Transverse colon (tissue), 4 donors: ENCODE measurements at regions not wholly inside any gene's neighbourhood (a gene's known extent, or its start where the extent isn't known, plus 50 kb on each side); places are given as distances from the start of the nearest gene placed in this dataset.

ENCODE experiments used
- DNase-seq: peaks from one replicate; pipeline ENCODE4 v3.0.0-alpha.2; 2019
- H3K27ac ChIP-seq, 4 donors: fragments of 200-600 bp; sonication (generic); 2 replicates each; pipeline ENCODE4 v1.5.1; 2016 to 2018; ENCODE audit warnings: inconsistent platforms in 4 of 4
- H3K27me3 ChIP-seq: fragments of 200-600 bp; sonication (generic); 2 replicates; pipeline ENCODE4 v1.5.1; 2017; ENCODE audit warnings: inconsistent platforms
- H3K36me3 ChIP-seq, 4 donors: fragments of 200-600 bp; sonication (generic); 2 replicates each; pipeline ENCODE4 v1.5.1; 2017 to 2019; ENCODE audit warnings: inconsistent platforms in 4 of 4
- H3K4me1 ChIP-seq, 4 donors: fragments of 200-600 bp; sonication (generic); 2 replicates each; pipeline ENCODE4 v1.5.1; 2017 to 2020; ENCODE audit warnings: inconsistent platforms in 4 of 4
- H3K4me3 ChIP-seq, 4 donors: fragments of 200-600 bp; sonication (generic); 1 replicate in 1 of 4; 2 replicates in 3 of 4; pipeline versions ENCODE4 v1.5.1 to v1.6.1; 2017 to 2019; ENCODE audit warnings: inconsistent platforms in 4 of 4
- H3K9me3 ChIP-seq, 2 donors: fragments of 200-600 bp; sonication (generic); 2 replicates each; pipeline ENCODE4 v1.5.1; 2017 to 2019; ENCODE audit warnings: inconsistent platforms in 2 of 2
- EP300 ChIP-seq: sonication (generic); formaldehyde crosslinking; IDR thresholded peaks from one replicate; pipeline ENCODE4 v1.6.1; 2017; ENCODE audit warnings: antibody characterized with exemption, low read depth
- POLR2A ChIP-seq: fragments of 450-650 bp; IDR thresholded peaks from one replicate; pipeline ENCODE4 v1.6.1; 2016; ENCODE audit warnings: antibody characterized with exemption, mild to moderate bottlenecking, moderate library complexity
- POLR2AphosphoS5 ChIP-seq, 3 donors: sonication (generic); formaldehyde crosslinking; IDR thresholded peaks; one replicate each; pipeline ENCODE4 v1.6.1; 2016; ENCODE audit warnings: antibody characterized with exemption in 3 of 3
- WGBS, 2 donors: methylation state at CpG; one replicate each; pipeline ENCODE4 v1.1.5; 2018; ENCODE audit warnings: low coverage in 1 of 2; 5-methylcytosine and 5-hydroxymethylcytosine counted together
- in situ Hi-C, 4 donors: fragments of 200-750 bp; cut with MboI; loops; one replicate each; pipeline versions ENCODE4 v1.15.0 to v1.15.1; 2017; ENCODE audit warnings: low sequenced_read_pairs in 3 of 4, low pct_ligation_motif_present in 1 of 4, low pct_unique_long_range_greater_than_20kb in 1 of 4
- intact Hi-C: fragments of 100-400 bp; cut with DNase I; formaldehyde crosslinking; loops from one replicate; pipeline ENCODE4 v1.15.1; 2023; ENCODE audit warnings: low total_unique reads
- TF ChIP-seq, protein P1 (sequence below), 5 experiments: fragments of 200-600 bp in 3 of 5; fragments of 450-650 bp in 2 of 5; sonication (generic) in 3 of 5; IDR thresholded peaks; 1 replicate in 2 of 5; 2 replicates in 3 of 5; pipeline ENCODE4 v1.5.1; 2016 to 2017; ENCODE audit warnings: antibody characterized with exemption in 5 of 5, inconsistent platforms in 3 of 5, mild to moderate bottlenecking in 2 of 5, moderate library complexity in 1 of 5

DNA sequence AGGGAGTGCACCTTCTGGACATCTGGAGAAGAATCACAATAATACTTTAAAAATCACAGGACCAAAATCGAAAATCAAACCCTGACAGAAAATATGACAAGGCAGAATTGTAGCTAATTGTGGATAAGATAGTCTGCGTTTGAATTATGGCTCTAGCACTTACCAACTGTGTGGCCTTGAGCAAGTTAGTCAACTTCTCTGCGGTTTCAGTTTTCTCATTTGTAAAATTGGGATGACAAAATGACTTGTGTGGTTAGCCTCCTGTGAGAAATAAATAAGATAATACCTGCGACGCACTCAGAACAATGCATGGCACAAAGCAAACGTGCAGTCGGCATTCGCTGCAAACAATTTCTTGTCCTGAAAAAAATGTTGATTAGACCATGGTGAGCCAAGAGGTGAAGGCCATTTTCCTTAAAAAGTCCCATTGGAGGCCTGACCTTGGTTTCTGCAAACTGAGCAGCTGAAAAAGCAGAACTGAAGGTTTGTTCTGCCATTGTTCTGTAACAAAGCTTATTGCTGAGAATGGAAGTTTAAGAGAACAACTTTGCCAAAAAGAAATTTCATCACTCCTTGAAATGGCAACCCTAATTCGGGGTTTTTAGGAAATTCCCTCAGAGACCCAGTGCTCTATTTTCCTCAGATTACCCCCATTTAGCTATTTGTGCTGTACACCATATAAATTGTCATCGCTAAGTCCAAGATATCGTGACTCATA lies 266.3 kb downstream of the ERMARD start:
- WGBS, 2 donors: 74 to 79% methylated on average over 7 to 11 of the region's 11 CpGs
- peaks cover 13% of the 10 kb centered on the region for H3K27me3 ChIP-seq
- no peak overlapping the region for H3K4me3 ChIP-seq
- no peaks in the 10 kb centered on the region for H3K4me1 ChIP-seq
- no peaks in the 10 kb centered on the region for H3K9me3 ChIP-seq
- no peak for DNase-seq
- H3K27ac ChIP-seq: no peak overlapping the region
- intact Hi-C loops (no loop called here), in situ Hi-C loops (no loop called here)
- H3K36me3 ChIP-seq: no peaks in the 10 kb centered on the region
- TF ChIP-seq POLR2AphosphoS5 (IDR thresholded peaks at IDR 0.05): no peak

DNA sequence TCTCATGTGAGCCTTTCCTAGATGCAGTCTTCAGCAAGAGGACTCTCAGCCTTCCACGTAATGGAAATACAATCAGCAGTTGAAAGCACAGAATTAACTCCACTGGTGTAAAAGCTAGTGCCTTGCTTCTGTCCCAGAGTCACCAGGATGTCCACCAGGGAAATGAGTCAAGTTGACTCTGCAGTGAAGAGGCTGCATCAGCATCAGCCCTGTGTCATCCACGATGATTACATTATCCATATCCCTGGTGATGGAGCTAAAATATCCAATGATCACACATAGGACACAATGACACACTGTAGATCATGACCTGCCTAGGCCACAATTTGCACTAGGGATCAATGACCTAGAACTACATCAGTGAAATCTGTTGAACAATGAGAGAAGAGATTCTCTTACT lies 262.4 kb downstream of the ERMARD start:
- no peak for DNase-seq
- in situ Hi-C loops: no loop called here
- TF ChIP-seq POLR2A (no peak), EP300 (no peak), POLR2AphosphoS5 (IDR thresholded peaks at IDR 0.05) (no peak)
- TF ChIP-seq, protein P1, sequence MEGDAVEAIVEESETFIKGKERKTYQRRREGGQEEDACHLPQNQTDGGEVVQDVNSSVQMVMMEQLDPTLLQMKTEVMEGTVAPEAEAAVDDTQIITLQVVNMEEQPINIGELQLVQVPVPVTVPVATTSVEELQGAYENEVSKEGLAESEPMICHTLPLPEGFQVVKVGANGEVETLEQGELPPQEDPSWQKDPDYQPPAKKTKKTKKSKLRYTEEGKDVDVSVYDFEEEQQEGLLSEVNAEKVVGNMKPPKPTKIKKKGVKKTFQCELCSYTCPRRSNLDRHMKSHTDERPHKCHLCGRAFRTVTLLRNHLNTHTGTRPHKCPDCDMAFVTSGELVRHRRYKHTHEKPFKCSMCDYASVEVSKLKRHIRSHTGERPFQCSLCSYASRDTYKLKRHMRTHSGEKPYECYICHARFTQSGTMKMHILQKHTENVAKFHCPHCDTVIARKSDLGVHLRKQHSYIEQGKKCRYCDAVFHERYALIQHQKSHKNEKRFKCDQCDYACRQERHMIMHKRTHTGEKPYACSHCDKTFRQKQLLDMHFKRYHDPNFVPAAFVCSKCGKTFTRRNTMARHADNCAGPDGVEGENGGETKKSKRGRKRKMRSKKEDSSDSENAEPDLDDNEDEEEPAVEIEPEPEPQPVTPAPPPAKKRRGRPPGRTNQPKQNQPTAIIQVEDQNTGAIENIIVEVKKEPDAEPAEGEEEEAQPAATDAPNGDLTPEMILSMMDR (IDR thresholded peaks at IDR 0.05): no peak
- H3K4me1 ChIP-seq: no peaks in the 10 kb centered on the region
- peaks cover 12% of the 10 kb centered on the region for H3K27me3 ChIP-seq
- no peaks in the 10 kb centered on the region for H3K36me3 ChIP-seq
- no peak overlapping the region for H3K4me3 ChIP-seq
- 83 to 85% methylated on average over 1 to 2 of the region's 2 CpGs for WGBS, 2 donors
- intact Hi-C loops: no loop called here
- H3K9me3 ChIP-seq: no peaks in the 10 kb centered on the region
- H3K27ac ChIP-seq: no peak overlapping the region

DNA sequence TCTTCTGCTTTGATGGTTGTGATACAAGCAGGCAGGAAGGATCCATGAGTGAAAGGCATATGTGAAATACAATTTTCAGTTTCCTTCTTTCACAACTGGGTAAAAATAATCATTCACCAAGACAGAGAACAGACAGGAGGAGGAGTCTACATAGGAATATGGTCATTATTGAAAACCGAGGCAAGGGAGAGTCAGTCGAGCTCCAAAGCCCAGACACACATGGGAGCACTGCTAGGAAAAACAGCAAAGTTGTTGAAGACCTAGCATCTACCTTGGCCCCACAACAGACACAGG lies 260.6 kb downstream of the ERMARD start:
- intact Hi-C loops (no loop called here), in situ Hi-C loops (no loop called here)
- peaks cover 12% of the 10 kb centered on the region for H3K27me3 ChIP-seq
- no peaks in the 10 kb centered on the region for H3K4me1 ChIP-seq
- TF ChIP-seq POLR2AphosphoS5 (IDR thresholded peaks at IDR 0.05) (no peak), EP300 (no peak), POLR2A (no peak)
- TF ChIP-seq, protein P1 (IDR thresholded peaks at IDR 0.05): no peak
- no peak overlapping the region for H3K27ac ChIP-seq
- WGBS, 2 donors: 65% methylated on average over 2 of the region's 2 CpGs; no CpG with 5 or more reads in 1 of the 2 donors
- DNase-seq: no peak
- H3K36me3 ChIP-seq: no peaks in the 10 kb centered on the region
- H3K9me3 ChIP-seq: no peaks in the 10 kb centered on the region
- H3K4me3 ChIP-seq: no peak overlapping the region

DNA sequence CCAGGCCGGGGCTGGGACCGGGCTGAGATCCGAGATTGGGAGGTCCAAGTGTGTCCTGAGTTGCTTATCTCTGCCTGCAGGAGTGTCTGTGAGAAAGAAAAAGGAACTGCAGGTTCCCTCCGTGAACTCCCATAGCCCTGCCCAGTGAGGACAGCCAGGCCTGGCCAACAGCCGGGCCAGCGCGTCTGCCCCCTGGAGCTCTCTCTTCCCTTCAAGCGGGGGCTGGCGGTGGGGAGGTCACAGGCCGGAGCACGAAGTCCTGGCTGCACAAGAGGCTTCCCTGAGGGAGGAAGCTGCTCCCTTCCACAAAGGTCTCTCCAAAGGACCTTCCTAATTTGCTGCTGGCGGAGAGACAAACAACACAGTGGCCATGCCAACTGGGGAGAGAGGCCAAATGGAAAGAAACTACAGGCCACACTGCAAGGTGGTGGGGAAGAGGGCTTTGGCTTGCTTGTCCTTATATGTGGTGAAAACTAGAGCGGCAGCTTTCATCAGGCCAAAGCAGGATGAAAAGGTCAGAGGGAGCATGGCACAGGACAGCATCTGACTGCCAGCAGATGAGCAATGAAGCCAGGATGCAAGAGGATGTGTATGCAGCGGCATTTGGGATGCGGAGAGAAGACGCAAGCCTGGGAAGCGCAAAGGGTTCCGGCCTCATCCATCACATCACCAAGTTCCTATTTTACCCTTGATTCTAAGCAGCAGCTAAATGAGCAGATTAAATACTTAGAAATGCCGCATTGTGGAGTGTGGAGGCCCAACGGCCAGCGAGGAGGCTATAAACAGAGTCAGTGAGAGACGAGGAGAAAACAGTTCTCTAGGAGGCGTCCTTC lies 260.0 kb downstream of the ERMARD start:
- H3K36me3 ChIP-seq: no peaks in the 10 kb centered on the region
- in situ Hi-C loops (no loop called here), intact Hi-C loops (no loop called here)
- DNase-seq: no peak
- 73 to 85% methylated on average over 11 to 23 of the region's 23 CpGs for WGBS, 2 donors
- H3K27ac ChIP-seq: no peak overlapping the region
- H3K4me1 ChIP-seq: no peaks in the 10 kb centered on the region
- no peak overlapping the region for H3K4me3 ChIP-seq
- peaks cover 12% of the 10 kb centered on the region for H3K27me3 ChIP-seq
- no peaks in the 10 kb centered on the region for H3K9me3 ChIP-seq
- no peak for TF ChIP-seq EP300
- TF ChIP-seq POLR2AphosphoS5 (IDR thresholded peaks at IDR 0.05): no peak
- TF ChIP-seq, protein P1 (IDR thresholded peaks at IDR 0.05): no peak
- TF ChIP-seq POLR2A: no peak
